Transverse colon (tissue), 4 donors: ENCODE measurements at regions not wholly inside any gene's neighbourhood (a gene's known extent, or its start where the extent isn't known, plus 50 kb on each side); places are given as distances from the start of the nearest gene placed in this dataset.

Experiments used
- CTCF ChIP-seq, 5 experiments: fragments of 200-600 bp in 3 of 5; fragments of 450-650 bp in 2 of 5; sonication (generic) in 3 of 5; IDR thresholded peaks; 1 replicate in 2 of 5; 2 replicates in 3 of 5; pipeline ENCODE4 v1.5.1; 2016 to 2017; ENCODE audit warnings: antibody characterized with exemption in 5 of 5, inconsistent platforms in 3 of 5, mild to moderate bottlenecking in 2 of 5, moderate library complexity in 1 of 5
- EP300 ChIP-seq: sonication (generic); formaldehyde crosslinking; IDR thresholded peaks from one replicate; pipeline ENCODE4 v1.6.1; 2017; ENCODE audit warnings: antibody characterized with exemption, low read depth
- POLR2A ChIP-seq: fragments of 450-650 bp; IDR thresholded peaks from one replicate; pipeline ENCODE4 v1.6.1; 2016; ENCODE audit warnings: antibody characterized with exemption, mild to moderate bottlenecking, moderate library complexity
- POLR2AphosphoS5 ChIP-seq, 3 donors: sonication (generic); formaldehyde crosslinking; IDR thresholded peaks; one replicate each; pipeline ENCODE4 v1.6.1; 2016; ENCODE audit warnings: antibody characterized with exemption in 3 of 3

- no peak for TF ChIP-seq POLR2AphosphoS5 (IDR thresholded peaks at IDR 0.05)
- no peak for TF ChIP-seq CTCF (IDR thresholded peaks at IDR 0.05)
- no peak for TF ChIP-seq POLR2A
- TF ChIP-seq EP300, result no peak
Observed at GRCh38 chr3:31081018-31081662, 186.7 kb upstream of the GADL1 start.
